MM.1S (cell line): ENCODE measurements at regions not wholly inside any gene's neighbourhood (a gene's known extent, or its start where the extent isn't known, plus 50 kb on each side); places are given as distances from the start of the nearest gene placed in this dataset.

Experiments used
- DNase-seq: peaks from one replicate; pipeline ENCODE4 v3.0.0-alpha.2; 2015
- H2AFZ ChIP-seq: fragments of 300-600 bp; sonication (generic); 2 replicates; pipeline ENCODE4 v1.6.0; 2016; ENCODE audit warnings: antibody characterized with exemption, low read length
- H3F3A ChIP-seq: fragments of 300-600 bp; sonication (generic); 2 replicates; pipeline ENCODE4 v1.6.1; 2016; ENCODE audit warnings: mild to moderate bottlenecking, antibody characterized with exemption, low read length, moderate library complexity, mixed read lengths; ENCODE audit not compliant: insufficient read depth
- H3K27ac ChIP-seq: fragments of 300-600 bp; sonication (generic); 2 replicates; pipeline ENCODE4 v1.5.1; 2016; ENCODE audit warnings: mild to moderate bottlenecking, low read length
- H3K27me3 ChIP-seq: fragments of 300-600 bp; sonication (generic); replicated peaks from 2 replicates; pipeline ENCODE4 v1.6.0; 2016; ENCODE audit warnings: low read length; ENCODE audit not compliant: insufficient read depth
- H3K36me3 ChIP-seq: fragments of 300-600 bp; sonication (generic); replicated peaks from 2 replicates; pipeline ENCODE4 v1.6.1; 2016; ENCODE audit warnings: mild to moderate bottlenecking, low read length, mixed read lengths; ENCODE audit not compliant: insufficient read depth
- H3K4me1 ChIP-seq: fragments of 300-600 bp; sonication (generic); 2 replicates; pipeline ENCODE4 v1.6.1; 2016; ENCODE audit warnings: low read length, mixed read lengths
- H3K4me2 ChIP-seq: fragments of 300-600 bp; sonication (generic); 2 replicates; pipeline ENCODE4 v1.6.0; 2016; ENCODE audit warnings: low read depth, low read length
- H3K4me3 ChIP-seq: fragments of 300-600 bp; sonication (generic); 2 replicates; pipeline ENCODE4 v1.5.1; 2016; ENCODE audit warnings: low read length, mixed read lengths
- H3K79me2 ChIP-seq: fragments of 300-600 bp; sonication (generic); 2 replicates; pipeline ENCODE4 v1.6.1; 2016; ENCODE audit warnings: mixed run types, low read length, mixed read lengths
- H3K9ac ChIP-seq: fragments of 300-600 bp; sonication (generic); 2 replicates; pipeline ENCODE4 v1.6.1; 2016; ENCODE audit warnings: low read length, mixed read lengths
- H3K9me2 ChIP-seq: fragments of 300-600 bp; sonication (generic); replicated peaks from 2 replicates; pipeline ENCODE4 v1.6.1; 2016; ENCODE audit warnings: mild to moderate bottlenecking, low read length, mixed read lengths; ENCODE audit not compliant: insufficient read depth
- H3K9me3 ChIP-seq: fragments of 300-600 bp; sonication (generic); replicated peaks from 2 replicates; pipeline ENCODE4 v1.6.1; 2016; ENCODE audit warnings: mild to moderate bottlenecking, low read length, mixed read lengths; ENCODE audit not compliant: insufficient read depth
- H4K20me1 ChIP-seq: fragments of 300-600 bp; sonication (generic); 2 replicates; pipeline ENCODE4 v1.6.1; 2016; ENCODE audit warnings: mild to moderate bottlenecking, low read length, moderate library complexity, mixed read lengths; ENCODE audit not compliant: insufficient read depth
- EZH2 ChIP-seq: fragments of 300-600 bp; sonication (generic); optimal IDR thresholded peaks from 2 replicates; pipeline ENCODE3; 2017; ENCODE audit warnings: low read depth, mild to moderate bottlenecking, antibody characterized with exemption, low read length, mixed read lengths
- EZH2phosphoT487 ChIP-seq: fragments of 300-600 bp; sonication (generic); IDR thresholded peaks from 2 replicates; pipeline ENCODE4 v1.6.1; 2018; ENCODE audit warnings: antibody characterized with exemption, low read length
- TF ChIP-seq, protein P1 (sequence below): fragments of 300-600 bp; sonication (generic); IDR thresholded peaks from 2 replicates; pipeline ENCODE4 v1.5.1; 2016; ENCODE audit warnings: antibody characterized with exemption, low read length, mixed read lengths

- TF ChIP-seq EZH2: no peak
- TF ChIP-seq EZH2phosphoT487: no peak
- TF ChIP-seq, protein P1, sequence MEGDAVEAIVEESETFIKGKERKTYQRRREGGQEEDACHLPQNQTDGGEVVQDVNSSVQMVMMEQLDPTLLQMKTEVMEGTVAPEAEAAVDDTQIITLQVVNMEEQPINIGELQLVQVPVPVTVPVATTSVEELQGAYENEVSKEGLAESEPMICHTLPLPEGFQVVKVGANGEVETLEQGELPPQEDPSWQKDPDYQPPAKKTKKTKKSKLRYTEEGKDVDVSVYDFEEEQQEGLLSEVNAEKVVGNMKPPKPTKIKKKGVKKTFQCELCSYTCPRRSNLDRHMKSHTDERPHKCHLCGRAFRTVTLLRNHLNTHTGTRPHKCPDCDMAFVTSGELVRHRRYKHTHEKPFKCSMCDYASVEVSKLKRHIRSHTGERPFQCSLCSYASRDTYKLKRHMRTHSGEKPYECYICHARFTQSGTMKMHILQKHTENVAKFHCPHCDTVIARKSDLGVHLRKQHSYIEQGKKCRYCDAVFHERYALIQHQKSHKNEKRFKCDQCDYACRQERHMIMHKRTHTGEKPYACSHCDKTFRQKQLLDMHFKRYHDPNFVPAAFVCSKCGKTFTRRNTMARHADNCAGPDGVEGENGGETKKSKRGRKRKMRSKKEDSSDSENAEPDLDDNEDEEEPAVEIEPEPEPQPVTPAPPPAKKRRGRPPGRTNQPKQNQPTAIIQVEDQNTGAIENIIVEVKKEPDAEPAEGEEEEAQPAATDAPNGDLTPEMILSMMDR: no peak
- H3K4me3 ChIP-seq: no peak overlapping the region
- DNase-seq: no peak
- H3K9ac ChIP-seq: no peak overlapping the region
- H3K27ac ChIP-seq: no peak overlapping the region
- no peak overlapping the region for H3K4me2 ChIP-seq
- no peaks in the 10 kb centered on the region for H3K4me1 ChIP-seq
- no peaks in the 10 kb centered on the region for H3K36me3 ChIP-seq
- no peaks in the 10 kb centered on the region for H3K79me2 ChIP-seq
- no peaks in the 10 kb centered on the region for H3K9me2 ChIP-seq
- H4K20me1 ChIP-seq: no peaks in the 10 kb centered on the region
- no peaks in the 10 kb centered on the region for H3K9me3 ChIP-seq
- no peak overlapping the region for H2AFZ ChIP-seq
- no peaks in the 10 kb centered on the region for H3K27me3 ChIP-seq
- no peaks in the 10 kb centered on the region for H3F3A ChIP-seq
Measured at GRCh38 chrX:809081-809480, 178.5 kb downstream of the SHOX start.

- TF ChIP-seq EZH2phosphoT487 (no peak), EZH2 (no peak)
- TF ChIP-seq, protein P1: no peak
- Histone ChIP-seq H3K79me2 (no peaks in the 10 kb centered on the region), H3K9me3 (no peaks in the 10 kb centered on the region), H4K20me1 (no peaks in the 10 kb centered on the region), H3K27me3 (no peaks in the 10 kb centered on the region), H3K4me2 (no peak overlapping the region), H3K27ac (no peak overlapping the region), H3K9ac (no peak overlapping the region), H3K4me1 (no peaks in the 10 kb centered on the region), H3F3A (no peaks in the 10 kb centered on the region), H3K36me3 (no peaks in the 10 kb centered on the region), H3K9me2 (no peaks in the 10 kb centered on the region), H2AFZ (no peak overlapping the region), H3K4me3 (no peak overlapping the region)
- no peak for DNase-seq
Measured at GRCh38 chrX:806586-806985, 176.0 kb downstream of the SHOX start.

DNA sequence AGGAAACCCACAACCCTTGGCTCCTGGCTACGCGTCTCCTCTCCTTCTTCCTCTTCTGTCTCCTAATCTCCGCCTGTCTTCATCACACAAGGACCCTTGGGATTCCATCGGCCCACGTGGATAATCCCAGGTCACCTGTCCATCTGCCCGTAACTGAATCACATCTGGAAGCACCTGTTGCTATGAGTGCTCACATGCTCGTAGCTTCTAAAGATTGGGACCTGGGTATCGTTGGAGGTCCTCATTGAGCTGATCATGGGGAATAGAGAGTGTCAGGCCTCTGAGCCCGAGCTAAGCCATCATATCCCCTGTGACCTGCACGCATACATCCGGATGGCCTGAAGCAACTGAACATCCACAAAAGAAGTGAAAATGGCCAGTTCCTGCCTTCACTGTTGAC lies 175.4 kb downstream of the SHOX start:
- Histone ChIP-seq H3K4me2 (no peak overlapping the region), H3K9me3 (no peaks in the 10 kb centered on the region), H3K4me3 (no peak overlapping the region), H4K20me1 (no peaks in the 10 kb centered on the region), H3K79me2 (no peaks in the 10 kb centered on the region), H3K27me3 (no peaks in the 10 kb centered on the region), H3K9me2 (no peaks in the 10 kb centered on the region), H3K9ac (no peak overlapping the region), H3K36me3 (no peaks in the 10 kb centered on the region), H2AFZ (no peak overlapping the region), H3F3A (no peaks in the 10 kb centered on the region), H3K27ac (no peak overlapping the region), H3K4me1 (no peaks in the 10 kb centered on the region)
- no peak for TF ChIP-seq EZH2phosphoT487
- no peak for TF ChIP-seq EZH2
- TF ChIP-seq, protein P1: no peak
- no peak for DNase-seq
